ENCODE measurements at regions not wholly inside any gene's neighbourhood (a gene's known extent, or its start where the extent isn't known, plus 50 kb on each side); places are given as distances from the start of the nearest gene placed in this dataset.
"Not testable (repeated sequence)": the region's sequence is repeated elsewhere in the genome, so short reads cannot be mapped to it uniquely, and the experiment has no call there.

GRCh38 chr18:37873416-37873815 lies 307.8 kb upstream of the CELF4 start:
- DNase-seq, result no peak

GRCh38 chr18:37872562-37872961 lies 307.0 kb upstream of the CELF4 start:
- DNase-seq, result no peak

- no peak for DNase-seq
Observed at GRCh38 chr18:37871561-37871960, 306.0 kb upstream of the CELF4 start.

GRCh38 chr18:37869051-37869450 lies 303.5 kb upstream of the CELF4 start:
- DNase-seq, result no peak

- DNase-seq, result no peak
Observed at GRCh38 chr18:37864122-37864521, 298.5 kb upstream of the CELF4 start.

GRCh38 chr18:37861981-37862380 lies 296.4 kb upstream of the CELF4 start:
- DNase-seq, result no peak

GRCh38 chr18:37854396-37854795 lies 288.8 kb upstream of the CELF4 start:
- DNase-seq, result no peak

GRCh38 chr18:37853706-37854105 lies 288.1 kb upstream of the CELF4 start:
- no peak for DNase-seq

GRCh38 chr18:37852464-37852863 lies 286.9 kb upstream of the CELF4 start:
- no peak for DNase-seq

GRCh38 chr18:37847544-37847943 lies 281.9 kb upstream of the CELF4 start:
- DNase-seq, result no peak

- no peak for DNase-seq
Observed at GRCh38 chr18:37846996-37847395, 281.4 kb upstream of the CELF4 start.

GRCh38 chr18:37845498-37845897 lies 279.9 kb upstream of the CELF4 start:
- no peak for DNase-seq

GRCh38 chr18:37844209-37844970 lies 278.8 kb upstream of the CELF4 start:
- no peak for DNase-seq

GRCh38 chr18:37838083-37838482 lies 272.5 kb upstream of the CELF4 start:
- no peak for DNase-seq

GRCh38 chr18:37836071-37836970 lies 270.7 kb upstream of the CELF4 start:
- no peak for DNase-seq

- not testable (repeated sequence) for DNase-seq
Observed at GRCh38 chr18:37832010-37832695, 266.6 kb upstream of the CELF4 start.

GRCh38 chr18:37812961-37813360 lies 247.4 kb upstream of the CELF4 start:
- DNase-seq, result no peak

- no peak for DNase-seq
Observed at GRCh38 chr18:37805773-37806404, 240.3 kb upstream of the CELF4 start.

GRCh38 chr18:37796823-37797349 lies 231.3 kb upstream of the CELF4 start:
- DNase-seq, result no peak

- DNase-seq, result no peak
Observed at GRCh38 chr18:37787452-37787851, 221.9 kb upstream of the CELF4 start.

GRCh38 chr18:37783771-37784170 lies 218.2 kb upstream of the CELF4 start:
- no peak for DNase-seq

GRCh38 chr18:37779220-37779619 lies 213.6 kb upstream of the CELF4 start:
- no peak for DNase-seq

Measured in NCI-H1092 treated with DMSO at 0.1 percent for 48 hours (cell line).